Testis (tissue), 2 donors: ENCODE measurements at regions not wholly inside any gene's neighbourhood (a gene's known extent, or its start where the extent isn't known, plus 50 kb on each side); places are given as distances from the start of the nearest gene placed in this dataset.

Experiments
- POLR2A ChIP-seq: fragments of 450-650 bp; IDR thresholded peaks from one replicate; pipeline ENCODE4 v1.6.1; 2017; ENCODE audit warnings: antibody characterized with exemption, mild to moderate bottlenecking, moderate library complexity
- TF ChIP-seq, protein P1 (sequence below), 3 experiments: fragments of 450-650 bp in 2 of 3; fragments of 200-600 bp in 1 of 3; sonication (generic) in 1 of 3; IDR thresholded peaks; one replicate each; pipeline ENCODE4 v1.5.1; 2016 to 2019; ENCODE audit warnings: antibody characterized with exemption in 3 of 3, mild to moderate bottlenecking in 2 of 3, moderate library complexity in 1 of 3

DNA sequence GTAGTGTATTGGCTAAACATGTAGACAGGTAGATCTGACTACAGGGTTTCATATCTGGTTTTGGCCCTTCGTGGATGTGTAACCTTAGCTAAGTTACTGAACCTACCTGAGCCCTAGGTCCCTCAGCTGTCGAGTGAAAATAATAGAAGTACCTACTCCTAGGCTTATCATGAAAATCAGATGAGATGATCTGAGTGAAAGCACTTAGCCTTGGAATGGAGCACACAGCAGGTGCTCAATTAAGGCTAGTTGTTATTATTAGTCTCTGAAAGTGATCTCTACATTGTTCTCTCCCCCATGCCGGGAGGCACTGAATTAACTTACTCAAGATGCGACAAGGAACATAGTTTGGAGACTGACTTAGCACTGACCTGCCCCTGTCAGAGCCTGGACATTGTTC lies 174.7 kb upstream of the ZNF217 start:
- TF ChIP-seq, protein P1, sequence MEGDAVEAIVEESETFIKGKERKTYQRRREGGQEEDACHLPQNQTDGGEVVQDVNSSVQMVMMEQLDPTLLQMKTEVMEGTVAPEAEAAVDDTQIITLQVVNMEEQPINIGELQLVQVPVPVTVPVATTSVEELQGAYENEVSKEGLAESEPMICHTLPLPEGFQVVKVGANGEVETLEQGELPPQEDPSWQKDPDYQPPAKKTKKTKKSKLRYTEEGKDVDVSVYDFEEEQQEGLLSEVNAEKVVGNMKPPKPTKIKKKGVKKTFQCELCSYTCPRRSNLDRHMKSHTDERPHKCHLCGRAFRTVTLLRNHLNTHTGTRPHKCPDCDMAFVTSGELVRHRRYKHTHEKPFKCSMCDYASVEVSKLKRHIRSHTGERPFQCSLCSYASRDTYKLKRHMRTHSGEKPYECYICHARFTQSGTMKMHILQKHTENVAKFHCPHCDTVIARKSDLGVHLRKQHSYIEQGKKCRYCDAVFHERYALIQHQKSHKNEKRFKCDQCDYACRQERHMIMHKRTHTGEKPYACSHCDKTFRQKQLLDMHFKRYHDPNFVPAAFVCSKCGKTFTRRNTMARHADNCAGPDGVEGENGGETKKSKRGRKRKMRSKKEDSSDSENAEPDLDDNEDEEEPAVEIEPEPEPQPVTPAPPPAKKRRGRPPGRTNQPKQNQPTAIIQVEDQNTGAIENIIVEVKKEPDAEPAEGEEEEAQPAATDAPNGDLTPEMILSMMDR (IDR thresholded peaks at IDR 0.05), result no peak
- TF ChIP-seq POLR2A, result no peak
